ENCODE measurements at regions not wholly inside any gene's neighbourhood (a gene's known extent, or its start where the extent isn't known, plus 50 kb on each side); places are given as distances from the start of the nearest gene placed in this dataset.
"Not testable (repeated sequence)": the region's sequence is repeated elsewhere in the genome, so short reads cannot be mapped to it uniquely, and the experiment has no call there.

GRCh38 chr16:86735727-86736126 lies 157.4 kb downstream of the FOXL1 start:
- TF ChIP-seq CTCF (IDR thresholded peaks at IDR 0.05): no peak
- Mint-ChIP-seq H3K36me3 (ENCODE audit: low read depth) (no peaks in the 10 kb centered on the region), H3K4me3 (ENCODE audit: unreplicated experiment) (no peak overlapping the region), H3K4me1 (ENCODE audit: low read depth) (peaks cover 34% of the 10 kb centered on the region), H3K27me3 (ENCODE audit: low read depth) (no peaks in the 10 kb centered on the region), H3K9me3 (ENCODE audit: low read depth) (no peaks in the 10 kb centered on the region), H3K27ac (ENCODE audit: unreplicated experiment) (no peak overlapping the region)
- no peak for DNase-seq (ENCODE audit: low spot score)

- no peak for DNase-seq (ENCODE audit: low spot score)
- TF ChIP-seq CTCF (IDR thresholded peaks at IDR 0.05): no peak
- Mint-ChIP-seq H3K36me3 (ENCODE audit: low read depth) (no peaks in the 10 kb centered on the region), H3K4me1 (ENCODE audit: low read depth) (peaks cover 42% of the 10 kb centered on the region), H3K27ac (ENCODE audit: unreplicated experiment) (no peak overlapping the region), H3K27me3 (ENCODE audit: low read depth) (no peaks in the 10 kb centered on the region), H3K9me3 (ENCODE audit: low read depth) (no peaks in the 10 kb centered on the region), H3K4me3 (ENCODE audit: unreplicated experiment) (no peak overlapping the region)
Observed at GRCh38 chr16:86736502-86736901, 158.2 kb downstream of the FOXL1 start.

DNA sequence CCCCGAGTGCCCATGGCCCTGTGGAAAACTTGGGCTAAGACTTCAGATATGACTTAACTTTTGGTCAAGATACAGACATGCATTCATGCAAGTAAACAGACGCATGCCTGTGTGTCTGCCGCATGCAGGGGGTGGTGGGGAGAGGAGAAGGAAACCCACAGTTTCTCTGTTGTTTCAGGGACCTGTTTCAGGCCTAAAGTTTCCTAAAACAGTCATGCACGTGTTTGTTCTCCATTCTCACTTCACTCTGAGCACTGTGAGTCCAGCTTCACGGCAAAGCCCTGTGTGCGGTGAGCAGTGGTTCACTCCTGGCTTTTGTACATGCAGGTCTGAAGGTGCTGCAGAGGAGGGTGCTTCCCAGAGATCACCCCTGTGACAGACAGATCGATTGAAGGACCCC lies 158.7 kb downstream of the FOXL1 start:
- no peaks in the 10 kb centered on the region for H3K27me3 Mint-ChIP-seq (ENCODE audit: low read depth)
- H3K4me1 Mint-ChIP-seq (ENCODE audit: low read depth): peaks cover 48% of the 10 kb centered on the region
- H3K4me3 Mint-ChIP-seq (ENCODE audit: unreplicated experiment): no peak overlapping the region
- no peak overlapping the region for H3K27ac Mint-ChIP-seq (ENCODE audit: unreplicated experiment)
- DNase-seq (ENCODE audit: low spot score): no peak
- no peaks in the 10 kb centered on the region for H3K9me3 Mint-ChIP-seq (ENCODE audit: low read depth)
- no peak for TF ChIP-seq CTCF (IDR thresholded peaks at IDR 0.05)
- no peaks in the 10 kb centered on the region for H3K36me3 Mint-ChIP-seq (ENCODE audit: low read depth)

DNA sequence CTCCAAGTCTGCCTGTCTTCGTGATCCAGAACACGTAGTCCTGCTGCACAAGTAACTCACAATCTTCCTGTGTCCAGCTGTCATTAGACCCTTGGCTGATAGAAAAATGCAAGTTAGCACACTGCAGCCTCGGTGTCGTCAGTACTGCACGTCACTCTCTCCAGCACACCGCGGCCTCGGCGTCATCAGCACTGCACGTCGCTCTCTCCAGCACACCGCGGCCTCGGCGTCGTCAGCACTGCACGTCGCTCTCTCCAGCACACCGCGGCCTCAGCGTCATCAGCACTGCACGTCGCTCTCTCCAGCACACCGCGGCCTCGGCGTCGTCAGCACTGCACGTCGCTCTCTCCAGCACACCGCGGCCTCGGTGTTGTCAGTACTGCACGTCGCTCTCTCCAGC lies 160.0 kb downstream of the FOXL1 start:
- not testable (repeated sequence) for DNase-seq (ENCODE audit: low spot score); H3K27me3 Mint-ChIP-seq (ENCODE audit: low read depth); H3K9me3 Mint-ChIP-seq (ENCODE audit: low read depth); H3K4me3 Mint-ChIP-seq (ENCODE audit: unreplicated experiment); H3K27ac Mint-ChIP-seq (ENCODE audit: unreplicated experiment); H3K36me3 Mint-ChIP-seq (ENCODE audit: low read depth)
- H3K4me1 Mint-ChIP-seq (ENCODE audit: low read depth): peaks cover 49% of the 10 kb centered on the region

- no peak overlapping the region for H3K27ac Mint-ChIP-seq (ENCODE audit: unreplicated experiment)
- no peak for DNase-seq (ENCODE audit: low spot score)
- TF ChIP-seq CTCF (IDR thresholded peaks at IDR 0.05): no peak
- H3K27me3 Mint-ChIP-seq (ENCODE audit: low read depth): no peaks in the 10 kb centered on the region
- H3K9me3 Mint-ChIP-seq (ENCODE audit: low read depth): no peaks in the 10 kb centered on the region
- H3K4me3 Mint-ChIP-seq (ENCODE audit: unreplicated experiment): no peak overlapping the region
- no peaks in the 10 kb centered on the region for H3K36me3 Mint-ChIP-seq (ENCODE audit: low read depth)
- peaks cover 47% of the 10 kb centered on the region for H3K4me1 Mint-ChIP-seq (ENCODE audit: low read depth)
Observed at GRCh38 chr16:86739178-86739577, 160.8 kb downstream of the FOXL1 start.

DNA sequence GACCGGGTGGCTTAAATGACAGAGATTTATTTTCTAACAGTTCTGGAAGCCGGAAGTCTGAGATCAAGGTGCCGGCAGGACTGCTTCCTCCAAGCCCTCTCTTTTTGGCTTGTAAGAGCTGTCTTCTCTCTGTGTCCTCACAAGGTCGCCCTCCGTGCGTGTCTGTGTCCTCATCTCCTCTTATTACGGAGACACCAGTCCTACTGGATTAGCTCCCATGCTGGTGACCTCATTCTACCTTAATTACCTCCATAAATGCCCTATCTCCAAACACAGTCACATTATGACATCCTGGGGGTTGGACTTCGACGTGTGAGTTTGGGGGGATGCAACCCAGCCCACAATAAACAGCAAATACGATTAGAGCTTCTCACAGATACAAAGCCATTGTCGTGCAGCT lies 161.5 kb downstream of the FOXL1 start:
- TF ChIP-seq CTCF (IDR thresholded peaks at IDR 0.05): no peak
- no peak for DNase-seq (ENCODE audit: low spot score)
- H3K4me3 Mint-ChIP-seq (ENCODE audit: unreplicated experiment): no peak overlapping the region
- no peaks in the 10 kb centered on the region for H3K9me3 Mint-ChIP-seq (ENCODE audit: low read depth)
- H3K4me1 Mint-ChIP-seq (ENCODE audit: low read depth): peaks cover 41% of the 10 kb centered on the region
- H3K27ac Mint-ChIP-seq (ENCODE audit: unreplicated experiment): peak overlapping the region; percentile 33
- no peaks in the 10 kb centered on the region for H3K36me3 Mint-ChIP-seq (ENCODE audit: low read depth)
- no peaks in the 10 kb centered on the region for H3K27me3 Mint-ChIP-seq (ENCODE audit: low read depth)
